ENCODE measurements at regions not wholly inside any gene's neighbourhood (a gene's known extent, or its start where the extent isn't known, plus 50 kb on each side); places are given as distances from the start of the nearest gene placed in this dataset.

DNA sequence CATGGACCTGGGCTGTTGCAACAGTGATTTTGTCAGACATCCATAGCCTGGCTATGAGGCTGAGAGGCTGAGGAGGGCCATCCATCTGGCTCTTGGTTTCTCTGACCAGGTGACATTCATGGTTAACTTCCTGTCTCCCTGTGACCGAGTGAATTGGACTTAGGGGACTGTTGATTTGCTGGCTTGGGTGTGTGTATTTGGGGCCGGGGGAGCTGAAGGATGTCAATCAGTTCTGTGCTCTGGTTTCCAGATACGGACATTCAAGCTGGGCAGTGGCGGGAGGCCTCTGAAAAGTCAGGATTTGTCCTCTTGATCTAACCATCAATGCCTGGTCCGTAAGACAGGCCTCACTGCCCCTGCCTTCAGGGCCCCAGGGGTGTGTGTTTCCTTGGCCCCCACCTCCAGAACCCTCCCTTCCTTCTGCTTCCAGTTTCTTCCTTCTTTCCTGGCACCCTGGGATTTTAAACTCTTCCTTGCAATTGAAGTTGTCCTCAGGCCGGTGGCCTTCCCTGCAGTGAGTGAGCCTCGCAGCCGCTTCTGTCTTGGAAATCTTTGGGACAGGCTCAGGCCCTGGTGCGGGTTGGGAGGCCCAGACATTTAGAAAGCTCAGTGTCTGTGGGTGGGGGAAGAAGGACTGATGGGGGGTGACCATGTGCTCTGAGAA is 54.7 kb upstream of the HAAO start:
- Histone ChIP-seq H3K9ac (ENCODE audit: control insufficient read depth, extremely low read depth, insufficient read depth, low read length) (no peak overlapping the region), H3K9me1 (ENCODE audit: control insufficient read depth, extremely low read depth, insufficient read depth, low read length) (no peaks in the 10 kb centered on the region), H3K4me1 (ENCODE audit: control insufficient read depth, extremely low read depth, insufficient read depth, low read length) (peaks cover 18% of the 10 kb centered on the region), H3K9me3 (ENCODE audit: control insufficient read depth, low read depth, low read length) (no peaks in the 10 kb centered on the region), H3K36me3 (ENCODE audit: control insufficient read depth in 2 of 2, extremely low read depth in 1 of 2, insufficient read depth in 2 of 2, low read length in 2 of 2) (no peaks in the 10 kb centered on the region), H3K4me2 (ENCODE audit: control insufficient read depth, extremely low read depth, insufficient read depth, low read depth, low read length) (no peak overlapping the region), H3K4me3 (ENCODE audit: control insufficient read depth in 2 of 3, extremely low read depth in 1 of 3, insufficient read depth in 2 of 3, low read depth in 1 of 3, low read length in 3 of 3) (no peak overlapping the region), H4K20me1 (ENCODE audit: control insufficient read depth, extremely low read depth, insufficient read depth, low read length) (peaks cover 2% of the 10 kb centered on the region), H3K27ac (ENCODE audit: control insufficient read depth, insufficient read depth, low read length) (no peak overlapping the region), H2AFZ (ENCODE audit: control insufficient read depth, low read length) (no peak overlapping the region), H3K79me2 (ENCODE audit: control insufficient read depth, insufficient read depth, low read length) (no peaks in the 10 kb centered on the region), H3K27me3 (ENCODE audit: control insufficient read depth, extremely low read depth, insufficient read depth, low read length) (no peaks in the 10 kb centered on the region)
- TF ChIP-seq, protein P1, sequence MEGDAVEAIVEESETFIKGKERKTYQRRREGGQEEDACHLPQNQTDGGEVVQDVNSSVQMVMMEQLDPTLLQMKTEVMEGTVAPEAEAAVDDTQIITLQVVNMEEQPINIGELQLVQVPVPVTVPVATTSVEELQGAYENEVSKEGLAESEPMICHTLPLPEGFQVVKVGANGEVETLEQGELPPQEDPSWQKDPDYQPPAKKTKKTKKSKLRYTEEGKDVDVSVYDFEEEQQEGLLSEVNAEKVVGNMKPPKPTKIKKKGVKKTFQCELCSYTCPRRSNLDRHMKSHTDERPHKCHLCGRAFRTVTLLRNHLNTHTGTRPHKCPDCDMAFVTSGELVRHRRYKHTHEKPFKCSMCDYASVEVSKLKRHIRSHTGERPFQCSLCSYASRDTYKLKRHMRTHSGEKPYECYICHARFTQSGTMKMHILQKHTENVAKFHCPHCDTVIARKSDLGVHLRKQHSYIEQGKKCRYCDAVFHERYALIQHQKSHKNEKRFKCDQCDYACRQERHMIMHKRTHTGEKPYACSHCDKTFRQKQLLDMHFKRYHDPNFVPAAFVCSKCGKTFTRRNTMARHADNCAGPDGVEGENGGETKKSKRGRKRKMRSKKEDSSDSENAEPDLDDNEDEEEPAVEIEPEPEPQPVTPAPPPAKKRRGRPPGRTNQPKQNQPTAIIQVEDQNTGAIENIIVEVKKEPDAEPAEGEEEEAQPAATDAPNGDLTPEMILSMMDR (optimal IDR thresholded peaks at IDR 0.05 in 1 of 3, IDR thresholded peaks at IDR 0.05 in 1 of 3, conservative IDR thresholded peaks at IDR 0.05 in 1 of 3; ENCODE audit: extremely low read depth in 1 of 3, insufficient read depth in 2 of 3, low read length in 3 of 3): no peak
- TF ChIP-seq EZH2 (IDR thresholded peaks at IDR 0.05; ENCODE audit: low read length): no peak
- dilution Hi-C loops (cut with MboI; ENCODE audit: extremely low pct_ligation_motif_present, low sequenced_read_pairs): no loop called here
- DNase-seq (ENCODE audit: low read depth, low spot score): no peak
- no peak for FAIRE-seq

GRCh38 chr2:42846026-42846425 is 53.6 kb upstream of the HAAO start:
- Histone ChIP-seq H3K4me2 (ENCODE audit: control insufficient read depth, extremely low read depth, insufficient read depth, low read depth, low read length) (no peak overlapping the region), H3K4me3 (ENCODE audit: control insufficient read depth in 2 of 3, extremely low read depth in 1 of 3, insufficient read depth in 2 of 3, low read depth in 1 of 3, low read length in 3 of 3) (no peak overlapping the region), H3K9me3 (ENCODE audit: control insufficient read depth, low read depth, low read length) (no peaks in the 10 kb centered on the region), H3K27ac (ENCODE audit: control insufficient read depth, insufficient read depth, low read length) (no peak overlapping the region), H3K4me1 (ENCODE audit: control insufficient read depth, extremely low read depth, insufficient read depth, low read length) (peaks cover 14% of the 10 kb centered on the region), H3K9me1 (ENCODE audit: control insufficient read depth, extremely low read depth, insufficient read depth, low read length) (no peaks in the 10 kb centered on the region), H3K27me3 (ENCODE audit: control insufficient read depth, extremely low read depth, insufficient read depth, low read length) (no peaks in the 10 kb centered on the region), H4K20me1 (ENCODE audit: control insufficient read depth, extremely low read depth, insufficient read depth, low read length) (peaks cover 2% of the 10 kb centered on the region), H3K36me3 (ENCODE audit: control insufficient read depth in 2 of 2, extremely low read depth in 1 of 2, insufficient read depth in 2 of 2, low read length in 2 of 2) (no peaks in the 10 kb centered on the region), H3K9ac (ENCODE audit: control insufficient read depth, extremely low read depth, insufficient read depth, low read length) (no peak overlapping the region), H3K79me2 (ENCODE audit: control insufficient read depth, insufficient read depth, low read length) (no peaks in the 10 kb centered on the region), H2AFZ (ENCODE audit: control insufficient read depth, low read length) (no peak overlapping the region)
- TF ChIP-seq, protein P1 (optimal IDR thresholded peaks at IDR 0.05 in 1 of 3, IDR thresholded peaks at IDR 0.05 in 1 of 3, conservative IDR thresholded peaks at IDR 0.05 in 1 of 3; ENCODE audit: extremely low read depth in 1 of 3, insufficient read depth in 2 of 3, low read length in 3 of 3): no peak
- no peak for TF ChIP-seq EZH2 (IDR thresholded peaks at IDR 0.05; ENCODE audit: low read length)
- no peak for FAIRE-seq
- dilution Hi-C loops (cut with MboI; ENCODE audit: extremely low pct_ligation_motif_present, low sequenced_read_pairs): no loop called here
- DNase-seq (ENCODE audit: low read depth, low spot score): no peak

Data from keratinocyte (primary cell).